GM21825 (cell line): ENCODE measurements at regions not wholly inside any gene's neighbourhood (a gene's known extent, or its start where the extent isn't known, plus 50 kb on each side); places are given as distances from the start of the nearest gene placed in this dataset.
"Not testable (repeated sequence)": the region's sequence is repeated elsewhere in the genome, so short reads cannot be mapped to it uniquely, and the experiment has no call there.

Experiments used
- ATAC-seq: cut with Tn5 transposase; IDR thresholded peaks from one replicate; pipeline ENCODE4 v1.9.1; 2021; ENCODE audit warnings: mild to moderate bottlenecking, moderate library complexity; ENCODE audit not compliant: unreplicated experiment

DNA sequence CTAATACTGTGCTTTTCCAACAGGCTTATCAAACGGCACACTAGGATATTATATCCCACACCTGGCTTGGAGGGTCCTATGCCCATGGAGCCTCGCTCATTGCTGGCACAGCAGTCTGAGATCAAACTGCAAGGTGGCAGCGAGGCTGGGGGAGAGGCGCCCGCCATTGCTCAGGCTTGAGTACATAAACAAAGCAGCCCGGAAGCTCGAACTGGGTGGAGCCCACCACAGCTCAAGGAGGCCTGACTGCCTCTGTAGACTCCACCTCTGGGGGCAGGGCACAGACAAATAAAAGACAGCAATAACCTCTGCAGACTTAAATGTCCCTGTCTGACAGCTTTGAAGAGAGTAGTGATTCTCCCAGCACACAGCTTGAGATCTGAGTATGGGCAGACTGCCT, 128.0 kb upstream of the CAV2 start:
- not testable (repeated sequence) for ATAC-seq

DNA sequence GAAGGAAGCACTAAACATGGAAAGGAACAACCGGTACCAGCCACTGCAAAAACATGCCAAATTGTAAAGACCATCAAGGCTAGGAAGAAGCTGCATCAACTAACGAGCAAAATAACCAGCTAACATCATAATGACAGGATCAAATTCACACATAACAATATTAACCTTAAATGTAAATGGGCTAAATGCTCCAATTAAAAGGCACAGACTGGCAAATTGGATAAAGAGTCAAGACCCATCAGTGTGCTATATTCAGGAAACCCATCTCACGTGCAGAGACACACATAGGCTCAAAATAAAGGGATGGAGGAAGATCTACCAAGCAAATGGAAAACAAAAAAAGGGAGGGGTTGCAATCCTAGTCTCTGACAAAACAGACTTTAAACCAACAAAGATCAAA, 126.3 kb upstream of the CAV2 start:
- ATAC-seq, result not testable (repeated sequence)

DNA sequence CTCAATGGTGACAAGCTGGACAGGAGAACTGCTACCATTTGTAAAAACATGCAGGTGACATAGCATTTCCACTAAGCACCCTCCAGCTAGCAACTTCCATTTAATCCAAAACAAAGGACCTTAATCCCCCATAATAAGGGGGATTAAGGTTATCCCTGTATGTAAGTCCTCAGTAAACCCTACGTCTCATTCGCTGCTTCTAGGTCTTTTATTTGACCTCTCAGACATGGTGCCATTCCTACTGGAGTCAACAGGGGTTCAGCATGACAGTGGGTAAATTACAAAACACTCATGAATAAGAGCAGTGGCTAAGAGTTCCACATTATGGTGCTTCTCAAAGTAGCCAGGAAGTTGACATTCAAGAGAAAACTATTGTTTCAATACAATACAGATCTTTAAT, 121.8 kb upstream of the CAV2 start:
- no peak for ATAC-seq

- no peak for ATAC-seq
Measured at GRCh38 chr7:116380025-116380424, 119.5 kb upstream of the CAV2 start.

GRCh38 chr7:116382375-116382774, 117.2 kb upstream of the CAV2 start:
- ATAC-seq, result no peak

GRCh38 chr7:116384936-116385635, 114.5 kb upstream of the CAV2 start:
- ATAC-seq, result no peak

DNA sequence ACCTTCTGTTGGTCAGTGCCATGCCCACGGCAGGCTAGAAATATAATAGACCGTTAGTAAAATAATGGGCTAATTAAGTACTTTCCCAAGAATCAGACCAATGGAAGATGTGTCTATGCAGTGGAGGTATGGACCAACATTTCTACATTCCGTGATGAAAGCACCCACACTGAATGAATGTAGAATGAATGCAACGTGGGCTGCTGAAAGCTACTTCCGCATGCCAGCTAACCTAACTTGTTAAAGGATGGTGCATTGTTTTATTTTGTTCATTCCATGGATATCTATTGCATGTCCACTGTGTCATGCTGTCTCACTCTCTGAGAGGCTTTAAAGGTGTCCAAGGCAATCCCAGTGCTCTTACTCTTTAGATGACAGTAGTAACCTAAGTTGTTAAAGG, 112.9 kb upstream of the CAV2 start:
- ATAC-seq, result no peak

- ATAC-seq, result no peak
Measured at GRCh38 chr7:116390363-116390762, 109.2 kb upstream of the CAV2 start.

GRCh38 chr7:116392806-116393205, 106.7 kb upstream of the CAV2 start:
- ATAC-seq, result no peak

- no peak for ATAC-seq
Measured at GRCh38 chr7:116393654-116394053, 105.9 kb upstream of the CAV2 start.

DNA sequence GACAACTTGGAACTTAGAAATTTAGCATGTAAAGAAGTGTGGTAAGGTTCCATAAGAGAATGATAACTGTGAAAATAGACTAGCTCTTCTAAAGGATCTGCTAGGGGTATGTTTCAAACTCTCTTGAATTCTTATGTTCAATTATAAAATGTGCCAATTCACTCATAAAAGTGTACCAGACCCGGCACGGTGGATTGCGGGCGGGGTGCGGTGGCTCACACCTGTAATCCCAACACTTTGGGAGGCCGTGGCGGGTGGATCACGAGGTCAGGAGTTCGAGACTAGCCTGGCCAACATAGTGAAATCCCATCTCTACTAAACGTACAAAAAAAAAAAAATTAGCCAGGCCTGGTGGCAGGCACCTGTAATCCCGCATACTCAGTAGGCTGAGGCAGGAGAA, 105.4 kb upstream of the CAV2 start:
- no peak for ATAC-seq

DNA sequence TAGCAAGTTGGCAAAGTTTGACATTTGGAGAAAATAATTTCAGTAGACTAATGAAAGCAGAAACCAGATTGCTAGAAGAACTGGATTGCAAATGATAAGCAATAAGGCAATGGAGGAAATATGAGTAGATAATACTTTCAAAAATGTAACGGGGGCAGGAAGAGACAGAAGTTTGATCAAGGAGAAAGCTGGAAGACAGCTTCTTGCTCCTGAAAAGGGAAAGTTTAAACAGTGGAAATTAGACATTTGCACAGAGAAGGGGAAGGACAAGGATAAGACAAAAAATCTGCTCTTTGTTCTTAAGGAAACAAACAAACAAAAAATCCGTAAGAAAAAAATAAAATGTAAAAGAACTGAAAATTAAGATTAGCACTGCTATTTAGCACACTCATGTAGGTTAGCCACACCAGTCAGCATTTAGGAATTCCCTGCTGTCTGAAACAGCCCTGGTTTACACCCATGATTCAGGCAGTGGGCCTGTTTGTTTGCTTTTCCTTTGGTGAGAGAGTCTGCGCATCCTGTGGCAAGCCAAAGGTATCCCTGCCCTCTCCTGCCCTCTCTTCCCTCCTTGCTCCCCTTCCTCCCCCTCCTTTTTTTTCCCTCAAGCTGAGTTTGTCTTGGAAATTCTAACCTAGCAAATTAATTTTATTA, 104.3 kb upstream of the CAV2 start:
- ATAC-seq, result no peak

GRCh38 chr7:116398672-116399071, 100.9 kb upstream of the CAV2 start:
- no peak for ATAC-seq

DNA sequence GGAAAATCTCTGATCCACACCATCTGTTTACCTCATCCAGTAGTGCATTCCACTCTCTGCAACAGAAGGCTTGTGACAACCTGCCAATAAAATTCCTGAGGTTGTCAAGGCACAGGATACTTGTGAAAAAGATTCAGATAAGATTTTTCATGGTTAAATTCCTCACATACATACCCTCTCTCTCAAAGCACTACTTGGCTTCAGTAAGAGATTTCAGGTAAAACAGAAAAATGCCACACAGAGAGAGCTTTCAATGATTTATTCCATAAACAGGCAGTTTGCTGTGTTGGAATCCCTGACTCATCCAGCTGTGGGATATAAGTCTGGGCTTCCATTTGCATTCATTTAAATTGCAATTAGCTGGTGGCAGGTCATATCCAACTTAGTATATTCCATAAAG, 99.7 kb upstream of the CAV2 start:
- no peak for ATAC-seq

- no peak for ATAC-seq
Measured at GRCh38 chr7:116400522-116400921, 99.0 kb upstream of the CAV2 start.

DNA sequence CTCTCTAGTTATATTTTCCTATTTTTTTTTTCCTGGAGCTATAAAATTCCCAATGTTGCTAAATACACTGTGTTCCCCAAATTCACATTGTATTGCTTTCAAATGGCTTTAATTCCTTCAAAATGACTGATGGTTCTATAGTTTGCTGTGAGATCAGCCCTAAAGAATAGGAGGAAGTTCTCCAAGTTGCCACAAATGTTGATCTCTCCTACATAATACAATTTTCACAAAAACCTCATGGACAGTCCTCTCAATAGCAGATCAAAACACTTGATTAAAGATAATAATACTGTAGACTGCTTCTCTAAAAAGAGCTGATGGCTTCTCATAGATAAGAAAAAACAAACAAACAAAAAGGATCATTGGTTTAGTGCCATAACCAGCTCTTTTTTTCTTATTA, 97.8 kb upstream of the CAV2 start:
- no peak for ATAC-seq

- ATAC-seq, result no peak
Measured at GRCh38 chr7:116403265-116403664, 96.3 kb upstream of the CAV2 start.

GRCh38 chr7:116404389-116404788, 95.1 kb upstream of the CAV2 start:
- no peak for ATAC-seq

DNA sequence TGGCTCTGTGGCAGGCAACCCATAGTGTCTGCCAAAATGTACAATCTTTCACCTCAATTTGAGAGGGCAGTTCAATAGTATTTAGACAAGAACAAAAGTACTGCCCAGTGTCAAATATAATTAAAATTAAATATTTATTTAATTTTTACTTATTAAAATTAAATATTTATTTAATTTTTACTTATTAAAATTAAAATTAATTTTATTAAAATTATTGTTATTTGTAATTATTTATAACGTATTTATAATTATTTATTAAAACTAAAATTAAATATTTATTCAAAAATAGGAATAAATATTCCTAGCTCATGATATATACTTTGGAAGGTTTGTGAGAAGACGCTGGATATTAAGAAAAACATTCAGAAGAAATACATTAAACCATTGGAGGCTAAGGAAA, 93.7 kb upstream of the CAV2 start:
- no peak for ATAC-seq

GRCh38 chr7:116407165-116407564, 92.4 kb upstream of the CAV2 start:
- ATAC-seq, result no peak

GRCh38 chr7:116408166-116408565, 91.4 kb upstream of the CAV2 start:
- no peak for ATAC-seq

DNA sequence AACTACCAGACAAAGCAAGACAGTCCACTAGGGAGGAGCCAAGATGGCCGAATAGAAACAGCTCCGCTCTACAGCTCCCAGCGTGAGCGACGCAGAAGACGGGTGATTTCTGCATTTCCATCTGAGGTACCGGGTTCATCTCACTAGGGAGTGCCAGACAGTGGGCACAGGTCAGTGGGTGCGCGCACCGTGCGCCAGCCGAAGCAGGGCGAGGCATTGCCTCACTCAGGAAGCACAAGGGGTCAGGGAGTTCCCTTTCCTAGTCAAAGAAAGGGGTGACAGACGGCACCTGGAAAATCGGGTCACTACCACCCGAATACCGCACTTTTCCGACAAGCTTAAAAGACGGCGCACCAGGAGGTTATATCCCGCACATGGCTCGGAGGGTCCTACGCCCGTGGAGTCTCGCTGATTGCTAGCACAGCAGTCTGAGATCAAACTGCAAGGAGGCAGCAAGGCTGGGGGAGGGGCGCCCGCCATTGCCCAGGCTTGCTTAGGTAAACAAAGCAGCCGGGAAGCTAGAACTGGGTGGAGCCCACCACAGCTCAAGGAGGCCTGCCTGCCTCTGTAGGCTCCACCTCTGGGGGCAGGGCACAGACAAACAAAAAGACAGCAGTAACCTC, 90.6 kb upstream of the CAV2 start:
- not testable (repeated sequence) for ATAC-seq
